Calu3 (cell line): ENCODE measurements at regions not wholly inside any gene's neighbourhood (a gene's known extent, or its start where the extent isn't known, plus 50 kb on each side); places are given as distances from the start of the nearest gene placed in this dataset.
A peak's percentile ranks its signal among the peaks of the same experiment; 100 is the strongest.

Experiments used
- BruUV-seq: library from RNA; stranded (reverse); fragments of 400-500 nt; replicated peaks from 2 replicates; lab custom pipeline; 2021; lab: Mats Ljungman, UMichigan
- CTCF ChIA-PET: fragments of 300-600 bp; sonication (Branson Sonifier 250); formaldehyde crosslinking; loops from one replicate; lab custom pipeline; 2022; ENCODE audit warnings: antibody characterized with exemption; lab: Charles Lee
- DNase-seq: peaks from one replicate; pipeline ENCODE4 v3.0.0; 2022
- H3K27ac Mint-ChIP-seq: one replicate; pipeline ENCODE4 v1.8.0; 2022; ENCODE audit warnings: mixed read lengths; ENCODE audit not compliant: unreplicated experiment
- H3K27me3 Mint-ChIP-seq: one replicate; pipeline ENCODE4 v1.8.0; 2022; ENCODE audit warnings: mixed read lengths; ENCODE audit not compliant: unreplicated experiment
- H3K36me3 Mint-ChIP-seq: one replicate; pipeline ENCODE4 v1.8.0; 2022; ENCODE audit warnings: mild to moderate bottlenecking, moderate library complexity, mixed read lengths; ENCODE audit not compliant: insufficient read depth, unreplicated experiment
- H3K4me1 Mint-ChIP-seq: one replicate; pipeline ENCODE4 v1.8.0; 2022; ENCODE audit warnings: mild to moderate bottlenecking, low read depth, mixed read lengths; ENCODE audit not compliant: unreplicated experiment
- H3K4me3 Mint-ChIP-seq: one replicate; pipeline ENCODE4 v1.8.0; 2022; ENCODE audit warnings: mild to moderate bottlenecking, low read depth, moderate library complexity, mixed read lengths; ENCODE audit not compliant: unreplicated experiment
- H3K9me3 Mint-ChIP-seq: one replicate; pipeline ENCODE4 v1.8.0; 2022; ENCODE audit warnings: low read depth, mixed read lengths; ENCODE audit not compliant: unreplicated experiment
- CTCF ChIP-seq: fragments of 200-600 bp; IDR thresholded peaks from one replicate; pipeline ENCODE4 v1.8.0; 2022; ENCODE audit warnings: antibody characterized with exemption; ENCODE audit not compliant: unreplicated experiment
- intact Hi-C: fragments of 100-400 bp; cut with micrococcal nuclease; formaldehyde crosslinking; loops from one replicate; pipeline ENCODE4 v1.10.0; 2022; ENCODE audit not compliant: unreplicated experiment

- CTCF ChIA-PET = no interaction called here
- H3K36me3 Mint-ChIP-seq = no peaks in the 10 kb centered on the region
- no peak for TF ChIP-seq CTCF
- peaks cover 33% of the 10 kb centered on the region for H3K4me1 Mint-ChIP-seq
- intact Hi-C loops = no loop called here
- no peak overlapping the region for H3K4me3 Mint-ChIP-seq
- no TSS peak for BruUV-seq
- no peaks in the 10 kb centered on the region for H3K27me3 Mint-ChIP-seq
- H3K9me3 Mint-ChIP-seq = no peaks in the 10 kb centered on the region
- no peak overlapping the region for H3K27ac Mint-ChIP-seq
- DNase-seq = no peak
Observed at GRCh38 chr13:47291107-47291656, 394.3 kb upstream of the HTR2A start.

- intact Hi-C loops = no loop called here
- no TSS peak for BruUV-seq
- H3K36me3 Mint-ChIP-seq = no peaks in the 10 kb centered on the region
- no peaks in the 10 kb centered on the region for H3K9me3 Mint-ChIP-seq
- H3K27me3 Mint-ChIP-seq = no peaks in the 10 kb centered on the region
- DNase-seq = peak; percentile 49
- peaks cover 39% of the 10 kb centered on the region for H3K4me1 Mint-ChIP-seq
- no peak for TF ChIP-seq CTCF
- peak overlapping the region; percentile 39 for H3K27ac Mint-ChIP-seq
- no peak overlapping the region for H3K4me3 Mint-ChIP-seq
- CTCF ChIA-PET = no interaction called here
Observed at GRCh38 chr13:47289567-47289966, 392.7 kb upstream of the HTR2A start.

- TF ChIP-seq CTCF = no peak
- H3K27ac Mint-ChIP-seq = no peak overlapping the region
- no TSS peak for BruUV-seq
- intact Hi-C loops = no loop called here
- H3K4me3 Mint-ChIP-seq = no peak overlapping the region
- H3K4me1 Mint-ChIP-seq = peaks cover 39% of the 10 kb centered on the region
- no peaks in the 10 kb centered on the region for H3K9me3 Mint-ChIP-seq
- CTCF ChIA-PET = no interaction called here
- no peaks in the 10 kb centered on the region for H3K36me3 Mint-ChIP-seq
- DNase-seq = no peak
- H3K27me3 Mint-ChIP-seq = no peaks in the 10 kb centered on the region
Observed at GRCh38 chr13:47288546-47288945, 391.7 kb upstream of the HTR2A start.

- peaks cover 39% of the 10 kb centered on the region for H3K4me1 Mint-ChIP-seq
- H3K9me3 Mint-ChIP-seq = no peaks in the 10 kb centered on the region
- DNase-seq = peak; percentile 3
- CTCF ChIA-PET = no interaction called here
- H3K27me3 Mint-ChIP-seq = no peaks in the 10 kb centered on the region
- BruUV-seq = no TSS peak
- no peaks in the 10 kb centered on the region for H3K36me3 Mint-ChIP-seq
- peak overlapping the region; percentile 62 for H3K27ac Mint-ChIP-seq
- intact Hi-C loops = no loop called here
- no peak overlapping the region for H3K4me3 Mint-ChIP-seq
- TF ChIP-seq CTCF = no peak
Observed at GRCh38 chr13:47287291-47287751, 390.5 kb upstream of the HTR2A start.
